IMR-90 (cell line): ENCODE measurements at regions not wholly inside any gene's neighbourhood (a gene's known extent, or its start where the extent isn't known, plus 50 kb on each side); places are given as distances from the start of the nearest gene placed in this dataset.

Experiments
- ATAC-seq: fragments of 200-7000 bp; cut with Tn5 transposase; 2 replicates; pipeline ENCODE4 v1.9.1; 2020; ENCODE audit warnings: low read depth, mild to moderate bottlenecking, moderate library complexity
- BruUV-seq: library from RNA; stranded (reverse); fragments of 400-500 nt; replicated peaks from 2 replicates; lab custom pipeline; 2021; lab: Mats Ljungman, UMichigan
- CTCF ChIA-PET: fragments of 300-600 bp; formaldehyde crosslinking; extraction: SDS; loops from one replicate; lab custom pipeline; 2021; ENCODE audit warnings: antibody characterized with exemption; lab: Yijun Ruan, JAX
- POLR2A ChIA-PET: fragments of 300-600 bp; sonication (Branson Sonifier 250); formaldehyde crosslinking; loops from one replicate; lab custom pipeline; 2022; ENCODE audit warnings: antibody characterized with exemption; ENCODE audit not compliant: unreplicated experiment; lab: Charles Lee
- DNase-seq: peaks from one replicate; pipeline ENCODE4 v3.0.0; 2013
- H2AFZ ChIP-seq: replicated peaks from 2 replicates; pipeline ENCODE3; 2013; ENCODE audit warnings: low read length, mild to moderate bottlenecking; ENCODE audit not compliant: poor library complexity
- H2AK5ac ChIP-seq: 2 replicates; pipeline ENCODE4 v1.6.1; 2013; ENCODE audit warnings: low read depth, low read length, inconsistent platforms
- H2AK9ac ChIP-seq: replicated peaks from 2 replicates; pipeline ENCODE3; 2013; ENCODE audit warnings: mild to moderate bottlenecking, low read depth, low read length, moderate library complexity; ENCODE audit not compliant: poor library complexity
- H2BK120ac ChIP-seq: 2 replicates; pipeline ENCODE4 v1.6.1; 2013; ENCODE audit warnings: low read depth, low read length, inconsistent platforms
- H2BK15ac ChIP-seq: 3 replicates; pipeline ENCODE4 v1.6.1; 2013; ENCODE audit warnings: low read depth, low read length, inconsistent platforms
- H2BK20ac ChIP-seq: 2 replicates; pipeline ENCODE4 v1.6.1; 2013; ENCODE audit warnings: low read depth, mild to moderate bottlenecking, inconsistent platforms, low read length, moderate library complexity
- H2BK5ac ChIP-seq: 2 replicates; pipeline ENCODE4 v1.6.1; 2013; ENCODE audit warnings: mild to moderate bottlenecking, low read depth, low read length, inconsistent platforms; ENCODE audit not compliant: poor library complexity, severe bottlenecking
- H3K14ac ChIP-seq: replicated peaks from 2 replicates; pipeline ENCODE4 v1.6.1; 2013; ENCODE audit warnings: low read depth, low read length, inconsistent platforms
- H3K18ac ChIP-seq: 2 replicates; pipeline ENCODE4 v1.6.1; 2013; ENCODE audit warnings: low read depth, low read length, control low read depth
- H3K23ac ChIP-seq: 2 replicates; pipeline ENCODE4 v1.6.1; 2013; ENCODE audit warnings: low read depth, low read length, inconsistent platforms
- H3K27ac ChIP-seq: 2 replicates; pipeline ENCODE4 v1.5.1; 2013; ENCODE audit warnings: mild to moderate bottlenecking, control low read depth, low read length; ENCODE audit not compliant: insufficient read depth
- H3K27me3 ChIP-seq: 2 replicates; pipeline ENCODE4 v1.6.1; 2013; ENCODE audit warnings: low read length; ENCODE audit not compliant: control insufficient read depth, insufficient read depth
- H3K36me3 ChIP-seq: 2 replicates; pipeline ENCODE4 v1.6.1; 2013; ENCODE audit warnings: low read length, mixed read lengths; ENCODE audit not compliant: control insufficient read depth, insufficient read depth
- H3K4ac ChIP-seq: 2 replicates; pipeline ENCODE4 v1.6.1; 2013; ENCODE audit warnings: low read depth, low read length, inconsistent platforms
- H3K4me1 ChIP-seq: 2 replicates; pipeline ENCODE4 v1.6.1; 2013; ENCODE audit warnings: low read length, mixed read lengths; ENCODE audit not compliant: control insufficient read depth, insufficient read depth
- H3K4me2 ChIP-seq: 2 replicates; pipeline ENCODE4 v1.6.1; 2013; ENCODE audit warnings: low read depth, mild to moderate bottlenecking, control low read depth, low read length, moderate library complexity
- H3K4me3 ChIP-seq: 2 replicates; pipeline ENCODE4 v1.5.1; 2013; ENCODE audit warnings: low read depth, mild to moderate bottlenecking, control low read depth, low read length, moderate library complexity; ENCODE audit not compliant: insufficient read depth
- H3K56ac ChIP-seq: 2 replicates; pipeline ENCODE4 v1.6.1; 2013; ENCODE audit warnings: low read length, inconsistent platforms; ENCODE audit not compliant: insufficient read depth; ENCODE audit errors: extremely low read depth
- H3K79me1 ChIP-seq, 2 experiments: 2 replicates each; pipeline ENCODE4 v1.6.1; 2013; ENCODE audit warnings: low read length in 2 of 2, inconsistent platforms in 1 of 2, low read depth in 1 of 2
- H3K9ac ChIP-seq: 2 replicates; pipeline ENCODE4 v1.6.1; 2013; ENCODE audit warnings: low read depth, low read length, control low read depth
- H3K9me1 ChIP-seq: 2 replicates; pipeline ENCODE4 v1.6.1; 2013; ENCODE audit warnings: low read length, inconsistent platforms; ENCODE audit not compliant: insufficient read depth
- H3K9me3 ChIP-seq: 2 replicates; pipeline ENCODE4 v1.6.1; 2013; ENCODE audit warnings: low read length; ENCODE audit not compliant: control insufficient read depth, insufficient read depth
- H4K20me1 ChIP-seq: 2 replicates; pipeline ENCODE4 v1.6.1; 2013; ENCODE audit warnings: low read length, inconsistent platforms; ENCODE audit not compliant: insufficient read depth
- H4K5ac ChIP-seq: 2 replicates; pipeline ENCODE4 v1.6.1; 2013; ENCODE audit warnings: mild to moderate bottlenecking, low read depth, low read length, control low read depth
- H4K8ac ChIP-seq, 2 experiments: 2 replicates each; pipeline ENCODE4 v1.6.1; 2013; ENCODE audit warnings: low read depth in 2 of 2, low read length in 2 of 2, control low read depth in 1 of 2, inconsistent platforms in 1 of 2
- H4K91ac ChIP-seq: 2 replicates; pipeline ENCODE4 v1.6.1; 2013; ENCODE audit warnings: low read depth, low read length, inconsistent platforms; ENCODE audit not compliant: insufficient read depth
- SMC3 ChIP-seq: fragments of 150-350 bp; IDR thresholded peaks from 2 replicates; pipeline ENCODE4 v1.6.1; 2016; ENCODE audit warnings: low read depth, mild to moderate bottlenecking, antibody characterized with exemption, low read length, moderate library complexity
- WGBS, 2 experiments: methylation state at CpG; one replicate each; pipeline versions ENCODE4 v1.1.5 to v1.1.7; 2013; ENCODE audit warnings: missing lambda C conversion rate in 2 of 2; ENCODE audit not compliant: insufficient read length in 1 of 2; ENCODE audit errors: extremely low coverage in 2 of 2; 5-methylcytosine and 5-hydroxymethylcytosine counted together
- dilution Hi-C: fragments of 300-500 bp; cut with HindIII; formaldehyde crosslinking; loops from one replicate; pipeline ENCODE4 v1.14.3; 2018; ENCODE audit warnings: low sequenced_read_pairs; ENCODE audit not compliant: unreplicated experiment
- in situ Hi-C: fragments of 300-500 bp; cut with MboI; formaldehyde crosslinking; loops from 3 replicates; pipeline ENCODE4 v1.14.3; 2019; ENCODE audit warnings: low sequenced_read_pairs, inconsistent platforms, mixed read lengths
- intact Hi-C: fragments of 100-400 bp; cut with micrococcal nuclease; formaldehyde crosslinking; loops from 2 replicates; pipeline ENCODE4 v1.10.0; 2022

GRCh38 chr10:11401264-11402235, 209.9 kb downstream of the USP6NL start:
- POLR2A ChIA-PET = no interaction called here

More at GRCh38 chr10:11401264-11402235, 209.9 kb downstream of the USP6NL start:
- no peaks in the 10 kb centered on the region for H3K79me1 ChIP-seq
- no peak overlapping the region for H4K5ac ChIP-seq
- H3K56ac ChIP-seq = no peak overlapping the region
- H2BK5ac ChIP-seq = no peak overlapping the region
- dilution Hi-C loops (no loop called here), in situ Hi-C loops (no loop called here), intact Hi-C loops (no loop called here)
- H2AK9ac ChIP-seq = no peak overlapping the region
- H3K4me3 ChIP-seq = no peak overlapping the region
- no peak overlapping the region for H2AFZ ChIP-seq
- BruUV-seq = no TSS peak
- WGBS, 2 experiments = 38% methylated on average over 4 of the region's 16 CpGs; no CpG with 5 or more reads in 1 of the 2 experiments
- H4K91ac ChIP-seq = no peak overlapping the region
- H2BK15ac ChIP-seq = no peak overlapping the region
- no peak overlapping the region for H2BK120ac ChIP-seq
- no peaks in the 10 kb centered on the region for H3K36me3 ChIP-seq
- no peaks in the 10 kb centered on the region for H3K4me1 ChIP-seq
- H3K18ac ChIP-seq = no peak overlapping the region
- no peak for ATAC-seq
- H3K9me3 ChIP-seq = peaks cover 3% of the 10 kb centered on the region; the same call in 1 of the 2 replicates
- H3K4me2 ChIP-seq = no peak overlapping the region
- H4K20me1 ChIP-seq = no peaks in the 10 kb centered on the region
- H2BK20ac ChIP-seq = no peak overlapping the region
- no peak overlapping the region for H3K4ac ChIP-seq
- no peak overlapping the region for H4K8ac ChIP-seq
- no peak overlapping the region for H3K23ac ChIP-seq
- H3K14ac ChIP-seq = no peak overlapping the region
- H3K27me3 ChIP-seq = no peaks in the 10 kb centered on the region
- H2AK5ac ChIP-seq = no peak overlapping the region
- H3K9me1 ChIP-seq = no peaks in the 10 kb centered on the region
- no peak overlapping the region for H3K9ac ChIP-seq
- DNase-seq = no peak
- TF ChIP-seq SMC3 = no peak
- H3K27ac ChIP-seq = no peak overlapping the region
- CTCF ChIA-PET = no interaction called here
